ENCODE measurements at regions not wholly inside any gene's neighbourhood (a gene's known extent, or its start where the extent isn't known, plus 50 kb on each side); places are given as distances from the start of the nearest gene placed in this dataset.

DNA sequence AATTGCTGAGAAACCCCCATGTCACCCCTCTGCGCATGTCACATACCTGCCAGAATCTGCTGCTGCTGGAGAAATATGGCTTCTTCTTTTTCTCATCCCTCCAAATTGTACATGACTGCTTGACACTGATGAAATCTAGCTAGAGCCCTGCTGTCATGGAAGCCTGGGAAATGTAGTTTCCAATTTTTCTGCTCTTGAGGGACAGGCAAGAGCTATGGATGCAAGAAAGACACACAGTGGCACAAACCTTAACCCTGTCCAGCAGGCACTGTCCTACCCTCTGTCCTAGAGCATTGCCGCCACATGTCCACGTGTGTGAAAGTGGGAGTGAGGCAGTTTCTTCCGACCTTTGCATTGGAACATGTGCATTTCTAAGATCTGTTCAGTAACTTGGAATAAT, 255.5 kb upstream of the SEMA6A start:
- DNase-seq (ENCODE audit: low read depth) = no peak
- H3K4me3 ChIP-seq (ENCODE audit: low read depth, low read length) = no peak overlapping the region
- TF ChIP-seq, protein P1, sequence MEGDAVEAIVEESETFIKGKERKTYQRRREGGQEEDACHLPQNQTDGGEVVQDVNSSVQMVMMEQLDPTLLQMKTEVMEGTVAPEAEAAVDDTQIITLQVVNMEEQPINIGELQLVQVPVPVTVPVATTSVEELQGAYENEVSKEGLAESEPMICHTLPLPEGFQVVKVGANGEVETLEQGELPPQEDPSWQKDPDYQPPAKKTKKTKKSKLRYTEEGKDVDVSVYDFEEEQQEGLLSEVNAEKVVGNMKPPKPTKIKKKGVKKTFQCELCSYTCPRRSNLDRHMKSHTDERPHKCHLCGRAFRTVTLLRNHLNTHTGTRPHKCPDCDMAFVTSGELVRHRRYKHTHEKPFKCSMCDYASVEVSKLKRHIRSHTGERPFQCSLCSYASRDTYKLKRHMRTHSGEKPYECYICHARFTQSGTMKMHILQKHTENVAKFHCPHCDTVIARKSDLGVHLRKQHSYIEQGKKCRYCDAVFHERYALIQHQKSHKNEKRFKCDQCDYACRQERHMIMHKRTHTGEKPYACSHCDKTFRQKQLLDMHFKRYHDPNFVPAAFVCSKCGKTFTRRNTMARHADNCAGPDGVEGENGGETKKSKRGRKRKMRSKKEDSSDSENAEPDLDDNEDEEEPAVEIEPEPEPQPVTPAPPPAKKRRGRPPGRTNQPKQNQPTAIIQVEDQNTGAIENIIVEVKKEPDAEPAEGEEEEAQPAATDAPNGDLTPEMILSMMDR (IDR thresholded peaks at IDR 0.05; ENCODE audit: insufficient read depth, low read length) = no peak

DNA sequence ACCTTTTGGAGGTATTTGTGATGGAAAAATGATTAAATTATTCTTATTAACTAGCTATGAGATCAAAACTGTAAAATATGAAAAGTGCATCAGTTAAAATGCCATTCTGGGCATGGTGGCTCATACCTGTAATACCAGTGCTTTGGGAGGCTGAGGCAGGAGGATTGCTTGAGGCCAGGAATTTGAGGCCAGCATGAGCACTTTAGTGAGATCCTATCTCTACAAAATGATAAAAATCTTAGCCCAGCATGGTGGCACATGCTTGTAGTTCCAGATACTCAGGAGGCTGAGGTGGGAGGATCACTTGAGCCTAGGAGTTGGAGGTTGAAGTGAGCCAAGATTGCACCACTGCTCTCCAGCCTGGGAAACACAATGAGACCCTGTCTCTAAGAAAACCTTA, 252.5 kb upstream of the SEMA6A start:
- no peak overlapping the region for H3K4me3 ChIP-seq (ENCODE audit: low read depth, low read length)
- TF ChIP-seq, protein P1 (IDR thresholded peaks at IDR 0.05; ENCODE audit: insufficient read depth, low read length) = no peak
- no peak for DNase-seq (ENCODE audit: low read depth)

DNA sequence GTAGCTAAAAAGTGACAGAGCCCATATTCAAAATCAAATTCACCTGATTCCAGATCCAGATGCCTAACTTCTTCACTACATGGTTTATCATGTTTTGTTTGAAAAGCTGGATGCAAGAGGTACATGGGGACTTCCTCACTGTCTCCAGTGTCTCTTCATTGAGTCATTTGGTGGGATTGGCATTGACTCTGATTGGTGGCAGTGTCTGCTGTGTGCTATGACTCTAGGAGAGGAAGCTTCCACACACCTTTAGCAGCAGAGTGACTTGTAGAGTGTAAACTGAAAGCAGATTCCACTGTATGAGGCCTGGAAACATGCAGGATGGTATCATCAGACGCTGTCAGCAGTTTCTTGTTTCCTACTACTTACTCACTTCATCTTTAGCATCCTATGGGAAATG, 250.9 kb upstream of the SEMA6A start:
- TF ChIP-seq, protein P1 (IDR thresholded peaks at IDR 0.05; ENCODE audit: insufficient read depth, low read length) = no peak
- no peak overlapping the region for H3K4me3 ChIP-seq (ENCODE audit: low read depth, low read length)

DNA sequence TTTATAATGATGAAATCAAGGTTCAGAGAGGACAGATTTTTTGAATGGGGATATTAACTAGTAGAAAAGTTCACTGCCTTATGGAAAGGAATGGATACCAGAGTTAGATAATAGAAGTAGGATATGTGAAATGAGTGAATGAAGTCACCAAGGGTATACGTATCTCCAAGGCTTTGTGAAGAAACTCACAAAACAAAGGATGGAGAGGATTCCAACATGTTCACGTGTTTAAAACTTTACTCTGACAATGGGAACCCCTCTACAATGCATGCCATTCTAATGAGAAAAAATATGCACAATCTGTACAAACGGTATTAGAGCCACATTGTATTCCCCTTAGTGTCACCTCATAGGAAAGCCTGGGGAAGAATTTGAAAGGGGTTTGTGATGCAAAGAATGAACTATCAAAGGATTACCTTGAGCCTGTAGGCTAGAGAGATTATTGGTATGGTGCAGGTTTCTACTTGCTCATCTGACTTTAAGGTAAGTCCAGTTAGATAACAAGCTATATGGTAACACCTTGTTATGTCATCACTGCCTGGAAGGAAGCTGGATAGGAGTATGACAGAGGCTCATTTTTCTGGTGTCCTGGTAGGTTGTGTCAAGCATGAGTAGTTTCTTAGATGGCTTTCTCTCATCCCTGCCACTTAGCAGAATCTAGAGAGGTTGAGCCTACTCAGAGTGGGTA, 250.3 kb upstream of the SEMA6A start:
- TF ChIP-seq, protein P1 (IDR thresholded peaks at IDR 0.05; ENCODE audit: insufficient read depth, low read length) = no peak
- DNase-seq (ENCODE audit: low read depth) = no peak
- no peak overlapping the region for H3K4me3 ChIP-seq (ENCODE audit: low read depth, low read length)

More for the DNA sequence above, 250.9 kb upstream of the SEMA6A start:
- DNase-seq (ENCODE audit: low read depth) = no peak

DNA sequence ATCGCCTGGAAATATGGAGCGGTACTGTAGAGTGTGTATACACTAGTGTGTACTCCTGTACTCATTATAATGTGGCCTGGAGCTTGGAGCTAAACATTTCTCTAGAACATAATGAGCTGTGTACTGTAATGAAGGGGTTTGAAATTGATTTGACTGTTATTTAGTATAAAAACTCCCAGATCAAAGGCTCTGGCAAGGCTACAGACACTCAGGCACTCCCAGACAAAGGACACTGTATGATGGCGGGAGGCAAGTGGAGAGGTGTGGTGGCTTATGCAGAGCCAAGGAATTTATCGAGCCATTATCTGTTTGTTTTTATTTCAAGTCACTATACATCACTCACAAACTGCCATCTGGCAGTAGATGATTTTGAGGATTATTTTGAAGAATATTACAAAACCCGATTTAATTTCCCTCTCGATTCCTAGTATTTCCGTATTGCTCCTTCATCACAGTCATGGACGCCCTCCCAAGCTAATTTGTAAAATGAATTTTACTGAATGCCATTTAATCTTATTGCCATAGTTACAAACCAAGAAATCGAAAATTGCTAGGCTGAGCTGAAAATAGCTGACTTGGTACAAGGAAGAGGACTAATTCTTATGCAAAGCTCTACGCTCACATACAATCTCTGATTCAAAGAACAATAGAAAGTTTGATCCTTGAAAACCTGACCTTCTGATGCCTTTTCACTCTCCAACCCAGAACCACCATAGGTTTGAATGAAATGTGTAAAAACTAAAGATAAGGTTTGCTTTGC, 240.2 kb upstream of the SEMA6A start:
- TF ChIP-seq, protein P1 (IDR thresholded peaks at IDR 0.05; ENCODE audit: insufficient read depth, low read length) = no peak
- no peak overlapping the region for H3K4me3 ChIP-seq (ENCODE audit: low read depth, low read length)
- no peak for DNase-seq (ENCODE audit: low read depth)

DNA sequence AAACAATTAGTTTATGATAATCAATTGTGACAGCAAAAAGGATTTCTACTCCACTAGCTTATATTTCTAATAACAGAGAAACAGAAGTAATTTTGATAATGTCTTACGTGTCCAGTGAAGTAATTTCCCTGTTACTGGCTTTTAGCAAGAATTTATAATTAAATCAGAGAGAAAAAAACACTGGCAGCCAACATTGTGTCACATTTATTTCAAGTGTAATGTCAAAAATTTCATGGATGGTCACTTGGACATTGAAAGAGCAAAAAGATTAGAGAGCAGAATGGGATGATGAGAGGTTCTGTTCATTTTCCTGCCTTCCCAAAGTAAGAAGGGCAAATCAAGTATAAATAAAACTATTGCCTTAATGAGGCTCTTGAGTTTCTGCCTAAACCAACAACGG, 239.3 kb upstream of the SEMA6A start:
- TF ChIP-seq, protein P1 (IDR thresholded peaks at IDR 0.05; ENCODE audit: insufficient read depth, low read length) = no peak
- H3K4me3 ChIP-seq (ENCODE audit: low read depth, low read length) = no peak overlapping the region
- no peak for DNase-seq (ENCODE audit: low read depth)

All from fibroblast of the aortic adventitia (primary cell).